B cell (primary cell): ENCODE measurements at regions not wholly inside any gene's neighbourhood (a gene's known extent, or its start where the extent isn't known, plus 50 kb on each side); places are given as distances from the start of the nearest gene placed in this dataset.
"Not testable (repeated sequence)": the region's sequence is repeated elsewhere in the genome, so short reads cannot be mapped to it uniquely, and the experiment has no call there.

ENCODE experiments used
- CTCF ChIP-seq: fragments of 200-600 bp; IDR thresholded peaks from one replicate; pipeline ENCODE4 v1.8.0; 2022; ENCODE audit warnings: antibody characterized with exemption, mild to moderate bottlenecking
- EZH2 ChIP-seq: IDR thresholded peaks from 2 replicates; pipeline ENCODE4 v1.6.1; 2012; ENCODE audit warnings: borderline replicate concordance, low read depth, mild to moderate bottlenecking, moderate library complexity, low read length; ENCODE audit not compliant: insufficient read depth, poor library complexity, severe bottlenecking

DNA sequence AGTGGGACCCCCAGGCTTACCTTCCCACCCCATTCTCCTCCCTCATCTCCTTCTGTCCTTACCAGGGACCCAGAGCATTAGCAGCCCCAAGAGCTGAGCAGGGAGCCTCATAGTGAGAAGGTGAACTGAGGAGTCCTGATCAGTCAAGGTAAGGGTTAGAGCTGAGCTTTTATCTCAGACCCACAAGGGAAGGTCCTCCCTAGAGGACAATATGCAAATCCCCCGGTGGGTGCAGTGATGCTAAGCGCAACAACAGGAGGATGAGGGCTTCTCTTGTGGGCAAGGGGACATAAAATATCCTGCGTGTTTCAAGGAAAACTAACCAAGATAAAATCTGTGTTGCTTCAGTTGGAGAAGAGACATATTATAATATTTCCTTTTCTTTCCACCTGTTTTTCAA is 505.2 kb downstream of the RPIA start:
- TF ChIP-seq CTCF, EZH2: not testable (repeated sequence)
